A549 (cell line): ENCODE measurements at regions not wholly inside any gene's neighbourhood (a gene's known extent, or its start where the extent isn't known, plus 50 kb on each side); places are given as distances from the start of the nearest gene placed in this dataset.

Source experiments
- ATAC-seq, 2 experiments: fragments of 200-7000 bp in 1 of 2; fragments of >200 bp in 1 of 2; cut with Nextera tagmentation in 1 of 2; cut with Tn5 transposase in 1 of 2; 3 replicates each; pipeline versions ENCODE4 v1.8.0 to v1.9.1; 2018 to 2020; ENCODE audit warnings: mild to moderate bottlenecking in 1 of 2, moderate library complexity in 1 of 2
- CTCF ChIA-PET: fragments of 300-600 bp; sonication (Branson Sonifier 250); formaldehyde crosslinking; extraction: SDS; loops from one replicate; lab custom pipeline; 2021; ENCODE audit warnings: antibody characterized with exemption, inconsistent platforms; lab: Yijun Ruan, JAX
- POLR2A ChIA-PET: fragments of 350-600 bp; formaldehyde crosslinking; extraction: SDS; loops from one replicate; lab custom pipeline; 2021; ENCODE audit warnings: antibody characterized with exemption, inconsistent platforms; lab: Yijun Ruan, JAX
- DNase-seq, 2 experiments: peaks; one replicate each; pipeline versions ENCODE4 v3.0.0 to v3.0.0-alpha.2; 2011 to 2016; ENCODE audit warnings: low read depth in 1 of 2, low spot score in 1 of 2
- FAIRE-seq: peaks from 2 replicates; lab custom pipeline; 2011; peaks lifted over from hg19 to GRCh38; lab: Jason Lieb, UNC
- H3K27ac ChIP-seq, 2 experiments: fragments of >200 bp; sonication (Bioruptor Twin); formaldehyde crosslinking; 3 replicates each; pipeline ENCODE4 v1.5.1; 2016 to 2017
- H3K4me1 ChIP-seq: fragments of >200 bp; sonication (Bioruptor Twin); formaldehyde crosslinking; 3 replicates; pipeline ENCODE4 v1.6.1; 2016
- H3K4me2 ChIP-seq: fragments of >200 bp; sonication (Bioruptor Twin); formaldehyde crosslinking; 3 replicates; pipeline ENCODE4 v1.6.1; 2016
- H3K4me3 ChIP-seq: fragments of >200 bp; sonication (Bioruptor Twin); formaldehyde crosslinking; 3 replicates; pipeline ENCODE4 v1.5.1; 2016
- H3K9me3 ChIP-seq: fragments of >200 bp; sonication (Bioruptor Twin); formaldehyde crosslinking; 3 replicates; pipeline ENCODE4 v1.6.1; 2016
- BCL3 ChIP-seq: fragments of >200 bp; sonication (Bioruptor Twin); formaldehyde crosslinking; IDR thresholded peaks from 3 replicates; pipeline ENCODE4 v1.6.1; 2016
- CBX2 ChIP-seq: fragments of 200-600 bp; sonication (generic); IDR thresholded peaks from 2 replicates; pipeline ENCODE4 v1.6.1; 2016; ENCODE audit warnings: low read depth, mild to moderate bottlenecking, borderline replicate concordance
- CEBPB ChIP-seq, 2 experiments: fragments of >200 bp in 1 of 2; sonication (Bioruptor Twin) in 1 of 2; formaldehyde crosslinking in 1 of 2; IDR thresholded peaks; 2 replicates each; pipeline ENCODE4 v1.6.1; 2012 to 2016
- CHD2 ChIP-seq: fragments of 150-350 bp; IDR thresholded peaks from 2 replicates; pipeline ENCODE4 v1.6.1; 2014; ENCODE audit warnings: low read length; ENCODE audit not compliant: partially characterized antibody
- CHD4 ChIP-seq: fragments of 200-600 bp; sonication (generic); IDR thresholded peaks from 2 replicates; pipeline ENCODE4 v1.6.1; 2016; ENCODE audit warnings: antibody characterized with exemption, mild to moderate bottlenecking, borderline replicate concordance
- CTCF ChIP-seq: fragments of >200 bp; sonication (Bioruptor Twin); formaldehyde crosslinking; IDR thresholded peaks from 3 replicates; pipeline ENCODE4 v1.5.1; 2016
- ESRRA ChIP-seq: fragments of 150-350 bp; IDR thresholded peaks from 2 replicates; pipeline ENCODE4 v1.6.1; 2014; ENCODE audit warnings: mild to moderate bottlenecking, low read length, borderline replicate concordance
- GATA3 ChIP-seq: IDR thresholded peaks from 2 replicates; pipeline ENCODE4 v1.6.1; 2012; ENCODE audit warnings: borderline replicate concordance
- HMGXB4 ChIP-seq: fragments of 250-450 bp; sonication (Bioruptor Pico); IDR thresholded peaks from 2 replicates; pipeline ENCODE4 v1.5.0; 2021; ENCODE audit warnings: mild to moderate bottlenecking, moderate library complexity, borderline replicate concordance
- HOXB5 ChIP-seq: fragments of 250-450 bp; sonication (Bioruptor Pico); IDR thresholded peaks from 2 replicates; pipeline ENCODE4 v1.5.0; 2020; ENCODE audit warnings: mild to moderate bottlenecking, moderate library complexity
- KDM1A ChIP-seq: fragments of 200-600 bp; sonication (generic); IDR thresholded peaks from 2 replicates; pipeline ENCODE4 v1.6.1; 2016; ENCODE audit warnings: low read depth, mild to moderate bottlenecking
- MAFK ChIP-seq: fragments of 450-650 bp; IDR thresholded peaks from 2 replicates; pipeline ENCODE4 v1.6.1; 2014; ENCODE audit not compliant: partially characterized antibody
- MAX ChIP-seq: IDR thresholded peaks from 2 replicates; pipeline ENCODE4 v1.6.1; 2012
- POLR2A ChIP-seq: IDR thresholded peaks from 2 replicates; pipeline ENCODE4 v1.6.1; 2012; ENCODE audit warnings: mild to moderate bottlenecking, low read length
- POLR2AphosphoS2 ChIP-seq: conservative IDR thresholded peaks from 2 replicates; pipeline ENCODE4 v1.6.1; 2012; ENCODE audit warnings: low read length, improper control_type of control experiment, inconsistent platforms
- REST ChIP-seq: fragments of 200-600 bp; sonication (generic); IDR thresholded peaks from 2 replicates; pipeline ENCODE4 v1.6.1; 2016; ENCODE audit warnings: antibody characterized with exemption, mild to moderate bottlenecking, moderate library complexity
- RFX5 ChIP-seq: fragments of 450-650 bp; IDR thresholded peaks from 2 replicates; pipeline ENCODE4 v1.7.1; 2014; ENCODE audit warnings: antibody characterized with exemption, mild to moderate bottlenecking, moderate library complexity
- SMC3 ChIP-seq: fragments of >200 bp; sonication (Bioruptor Twin); formaldehyde crosslinking; IDR thresholded peaks from 3 replicates; pipeline ENCODE4 v1.6.1; 2018; ENCODE audit warnings: inconsistent platforms
- SREBF2 ChIP-seq: fragments of 450-650 bp; IDR thresholded peaks from 2 replicates; pipeline ENCODE4 v1.6.1; 2014; ENCODE audit warnings: mild to moderate bottlenecking, moderate library complexity
- TP53 ChIP-seq: fragments of 250-450 bp; sonication (Bioruptor Pico); IDR thresholded peaks from 2 replicates; pipeline ENCODE4 v1.5.0; 2021; ENCODE audit warnings: mild to moderate bottlenecking, moderate library complexity
- ZNF302 ChIP-seq: fragments of 250-450 bp; sonication (Bioruptor Pico); IDR thresholded peaks from 2 replicates; pipeline ENCODE4 v1.9.0; 2021; ENCODE audit warnings: inconsistent platforms, mild to moderate bottlenecking, moderate library complexity
- WGBS: methylation state at CpG from one replicate; pipeline ENCODE4 v1.1.6; 2017; ENCODE audit errors: missing lambda C conversion rate; 5-methylcytosine and 5-hydroxymethylcytosine counted together

GRCh38 chr9:27714388-27714787, 141.1 kb upstream of the C9orf72 start:
- no peak overlapping the region for H3K4me2 ChIP-seq
- no peak for FAIRE-seq
- no peak overlapping the region for H3K27ac ChIP-seq
- CTCF ChIA-PET, result interaction anchor here (0.6 to 4.1 kb wide), 3 partner anchors 12 to 1677 kb away, joined by 3 to 29 read pairs (median 4); no protein-coding TSS in a partner anchor
- H3K4me3 ChIP-seq, result no peak overlapping the region
- DNase-seq, result peak; percentile 3 to 4
- TF ChIP-seq POLR2AphosphoS2 (no peak), POLR2A (no peak), ESRRA (no peak), CHD2 (no peak), GATA3 (no peak), SREBF2 (no peak), REST (no peak), RFX5 (no peak), CBX2 (no peak), BCL3 (no peak), KDM1A (no peak), HOXB5 (CRISPR knock-in tag) (no peak), SMC3 (no peak)
- TF ChIP-seq, all 56 proteins: peak for 0
- POLR2A ChIA-PET, result no interaction called here
- no peaks in the 10 kb centered on the region for H3K9me3 ChIP-seq
- no peaks in the 10 kb centered on the region for H3K4me1 ChIP-seq
- 2% methylated on average over 1 of the region's 1 CpG for WGBS
- peak in 1 of 2 experiments; percentile 73; a peak in 3 of 6 replicates for ATAC-seq

- TF ChIP-seq MAFK (no peak), HMGXB4 (CRISPR knock-in tag) (no peak), CTCF (no peak), CEBPB (IDR thresholded peaks at IDR 0.05) (no peak), RFX5 (no peak), CHD4 (no peak), MAX (no peak), POLR2AphosphoS2 (no peak), CHD2 (no peak), ZNF302 (CRISPR knock-in tag) (no peak), TP53 (CRISPR knock-in tag) (no peak)
- WGBS, result 0% methylated on average over 2 of the region's 2 CpGs
Observed at GRCh38 chr9:27715651-27716050, 142.4 kb upstream of the C9orf72 start.

More at GRCh38 chr9:27715651-27716050, 142.4 kb upstream of the C9orf72 start:
- Histone ChIP-seq H3K4me3 (no peak overlapping the region), H3K4me1 (no peaks in the 10 kb centered on the region), H3K9me3 (no peaks in the 10 kb centered on the region), H3K27ac (no peak overlapping the region), H3K4me2 (no peak overlapping the region)
- ATAC-seq (no peak), DNase-seq (no peak), FAIRE-seq (no peak)
- ChIA-PET POLR2A (no interaction called here), CTCF (interaction anchor here (1.7 to 4.1 kb wide), 2 partner anchors 11 to 28 kb away, joined by 4 to 29 read pairs; no protein-coding TSS in a partner anchor)
